Endodermal cell (in vitro differentiated cells): ENCODE measurements at regions not wholly inside any gene's neighbourhood (a gene's known extent, or its start where the extent isn't known, plus 50 kb on each side); places are given as distances from the start of the nearest gene placed in this dataset.

Experiments
- DNase-seq: peaks from one replicate; pipeline ENCODE4 v3.0.0-alpha.2; 2017
- H3K27ac ChIP-seq: 2 replicates; pipeline ENCODE4 v1.5.1; 2013; ENCODE audit warnings: mild to moderate bottlenecking, low read depth, low read length, moderate library complexity
- H3K27me3 ChIP-seq: 2 replicates; pipeline ENCODE4 v1.6.1; 2013; ENCODE audit warnings: mild to moderate bottlenecking, low read length, moderate library complexity; ENCODE audit not compliant: insufficient read depth, control insufficient read depth, poor library complexity, severe bottlenecking
- H3K36me3 ChIP-seq: 2 replicates; pipeline ENCODE4 v1.7.0; 2013; ENCODE audit warnings: mild to moderate bottlenecking, low read length, moderate library complexity; ENCODE audit not compliant: control insufficient read depth, insufficient read depth
- H3K4me1 ChIP-seq: one replicate; pipeline ENCODE4 v1.7.0; 2013; ENCODE audit warnings: low read length; ENCODE audit not compliant: control insufficient read depth, insufficient read depth
- H3K4me3 ChIP-seq: 2 replicates; pipeline ENCODE4 v1.5.1; 2013; ENCODE audit warnings: mild to moderate bottlenecking, low read length, moderate library complexity
- H3K9ac ChIP-seq: 2 replicates; pipeline ENCODE4 v1.6.1; 2013; ENCODE audit warnings: mild to moderate bottlenecking, low read length, moderate library complexity; ENCODE audit not compliant: poor library complexity, severe bottlenecking; ENCODE audit errors: extremely low read depth
- H3K9me3 ChIP-seq: 2 replicates; pipeline ENCODE4 v1.6.1; 2013; ENCODE audit warnings: mild to moderate bottlenecking, low read length, moderate library complexity; ENCODE audit not compliant: control insufficient read depth
- H3K27ac Mint-ChIP-seq: 2 replicates; pipeline ENCODE4 v1.8.0; 2020; ENCODE audit warnings: mixed read lengths
- H3K27me3 Mint-ChIP-seq: 2 replicates; pipeline ENCODE4 v1.8.0; 2021; ENCODE audit warnings: mild to moderate bottlenecking, mixed read lengths; ENCODE audit not compliant: insufficient read depth
- H3K36me3 Mint-ChIP-seq: 2 replicates; pipeline ENCODE4 v1.8.0; 2020; ENCODE audit warnings: low read depth, mixed read lengths
- H3K4me1 Mint-ChIP-seq: 2 replicates; pipeline ENCODE4 v1.8.0; 2020; ENCODE audit warnings: mixed read lengths
- H3K4me3 Mint-ChIP-seq: 2 replicates; pipeline ENCODE4 v1.8.0; 2020; ENCODE audit warnings: mild to moderate bottlenecking, moderate library complexity, mixed read lengths
- H3K9me3 Mint-ChIP-seq: 2 replicates; pipeline ENCODE4 v1.8.0; 2020; ENCODE audit warnings: mild to moderate bottlenecking, mixed read lengths
- WGBS, 2 experiments: methylation state at CpG; one replicate each; pipeline versions ENCODE4 v1.1.5 to v1.1.7; 2013; ENCODE audit warnings: missing lambda C conversion rate in 2 of 2, mixed read lengths in 1 of 2; ENCODE audit not compliant: insufficient coverage in 1 of 2, insufficient read length in 1 of 2; 5-methylcytosine and 5-hydroxymethylcytosine counted together
- TF ChIP-seq, protein P1 (sequence below): fragments of 200-600 bp; sonication (generic); conservative IDR thresholded peaks from 2 replicates; pipeline ENCODE4 v1.5.0; 2021; ENCODE audit warnings: antibody characterized with exemption, mild to moderate bottlenecking

DNA sequence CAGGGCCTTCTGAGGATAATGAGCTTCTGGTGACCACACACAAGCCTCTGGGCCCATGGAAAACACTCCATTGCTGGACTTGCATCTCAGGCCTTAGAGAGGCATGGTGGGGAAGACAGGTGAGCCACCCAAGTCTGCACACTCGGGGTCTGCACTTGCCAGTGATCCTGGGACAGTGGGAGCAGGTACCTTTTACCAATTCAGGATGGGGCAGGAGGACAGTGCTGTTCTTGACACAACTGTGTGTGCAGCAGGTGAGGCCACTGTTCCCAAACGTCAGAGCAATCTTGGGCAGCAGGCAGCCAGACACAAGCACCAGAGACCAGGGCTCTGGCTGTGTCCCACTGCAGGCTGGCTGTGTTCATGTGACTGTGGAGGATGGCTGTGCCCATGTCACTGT is 221.3 kb downstream of the ERMARD start:
- H3K36me3 Mint-ChIP-seq = peaks cover 5% of the 10 kb centered on the region
- H3K4me3 Mint-ChIP-seq = no peak overlapping the region
- H3K27me3 Mint-ChIP-seq = peaks cover 1% of the 10 kb centered on the region
- peaks cover 8% of the 10 kb centered on the region for H3K4me1 Mint-ChIP-seq
- H3K27ac Mint-ChIP-seq = no peak overlapping the region
- no peaks in the 10 kb centered on the region for H3K36me3 ChIP-seq
- peak; percentile 36 for DNase-seq
- H3K9me3 Mint-ChIP-seq = peaks cover 8% of the 10 kb centered on the region
- TF ChIP-seq, protein P1, sequence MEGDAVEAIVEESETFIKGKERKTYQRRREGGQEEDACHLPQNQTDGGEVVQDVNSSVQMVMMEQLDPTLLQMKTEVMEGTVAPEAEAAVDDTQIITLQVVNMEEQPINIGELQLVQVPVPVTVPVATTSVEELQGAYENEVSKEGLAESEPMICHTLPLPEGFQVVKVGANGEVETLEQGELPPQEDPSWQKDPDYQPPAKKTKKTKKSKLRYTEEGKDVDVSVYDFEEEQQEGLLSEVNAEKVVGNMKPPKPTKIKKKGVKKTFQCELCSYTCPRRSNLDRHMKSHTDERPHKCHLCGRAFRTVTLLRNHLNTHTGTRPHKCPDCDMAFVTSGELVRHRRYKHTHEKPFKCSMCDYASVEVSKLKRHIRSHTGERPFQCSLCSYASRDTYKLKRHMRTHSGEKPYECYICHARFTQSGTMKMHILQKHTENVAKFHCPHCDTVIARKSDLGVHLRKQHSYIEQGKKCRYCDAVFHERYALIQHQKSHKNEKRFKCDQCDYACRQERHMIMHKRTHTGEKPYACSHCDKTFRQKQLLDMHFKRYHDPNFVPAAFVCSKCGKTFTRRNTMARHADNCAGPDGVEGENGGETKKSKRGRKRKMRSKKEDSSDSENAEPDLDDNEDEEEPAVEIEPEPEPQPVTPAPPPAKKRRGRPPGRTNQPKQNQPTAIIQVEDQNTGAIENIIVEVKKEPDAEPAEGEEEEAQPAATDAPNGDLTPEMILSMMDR = no peak
- no peak overlapping the region for H3K4me3 ChIP-seq
- H3K9ac ChIP-seq = no peak overlapping the region
- no peaks in the 10 kb centered on the region for H3K9me3 ChIP-seq
- no peak overlapping the region for H3K27ac ChIP-seq
- 76 to 91% methylated on average over 2 of the region's 2 CpGs for WGBS, 2 experiments
- no peaks in the 10 kb centered on the region for H3K27me3 ChIP-seq
- H3K4me1 ChIP-seq = no peaks in the 10 kb centered on the region

DNA sequence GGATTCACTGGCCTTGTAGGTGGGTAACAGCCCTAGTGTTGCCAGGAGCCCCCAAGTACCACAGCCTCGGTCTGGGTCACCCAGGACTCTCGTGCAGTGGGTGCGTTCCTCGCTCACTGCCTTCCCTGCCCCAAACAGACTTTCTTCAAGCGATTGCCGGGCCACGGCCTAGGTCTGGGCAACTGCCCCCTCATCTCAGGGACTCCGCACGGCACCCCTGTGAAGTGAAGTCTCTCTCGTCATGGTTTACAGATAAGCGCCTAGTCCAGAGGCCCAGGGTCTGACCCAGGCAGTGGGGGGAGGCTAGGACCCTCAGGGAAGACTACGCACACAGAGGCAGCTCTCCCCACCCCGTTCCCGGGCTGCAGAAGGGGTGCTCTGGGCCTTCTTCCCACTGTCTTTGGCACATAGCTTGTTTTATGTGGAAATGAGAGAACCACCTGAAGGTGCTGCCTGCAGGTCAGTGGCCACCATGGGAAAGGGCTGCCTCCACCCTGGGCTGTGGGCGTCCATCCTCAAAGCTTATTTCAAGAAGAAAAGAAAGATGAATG is 220.8 kb downstream of the ERMARD start:
- Histone ChIP-seq H3K36me3 (no peaks in the 10 kb centered on the region), H3K27ac (no peak overlapping the region), H3K4me3 (no peak overlapping the region), H3K9me3 (no peaks in the 10 kb centered on the region), H3K27me3 (no peaks in the 10 kb centered on the region), H3K9ac (no peak overlapping the region), H3K4me1 (no peaks in the 10 kb centered on the region)
- DNase-seq = peak; percentile 35
- H3K36me3 Mint-ChIP-seq = peaks cover 7% of the 10 kb centered on the region
- 88 to 90% methylated on average over 12 to 15 of the region's 15 CpGs for WGBS, 2 experiments
- H3K4me3 Mint-ChIP-seq = no peak overlapping the region
- H3K9me3 Mint-ChIP-seq = peaks cover 12% of the 10 kb centered on the region
- H3K4me1 Mint-ChIP-seq = peaks cover 8% of the 10 kb centered on the region
- TF ChIP-seq, protein P1 = no peak
- peaks cover 1% of the 10 kb centered on the region for H3K27me3 Mint-ChIP-seq
- H3K27ac Mint-ChIP-seq = no peak overlapping the region

DNA sequence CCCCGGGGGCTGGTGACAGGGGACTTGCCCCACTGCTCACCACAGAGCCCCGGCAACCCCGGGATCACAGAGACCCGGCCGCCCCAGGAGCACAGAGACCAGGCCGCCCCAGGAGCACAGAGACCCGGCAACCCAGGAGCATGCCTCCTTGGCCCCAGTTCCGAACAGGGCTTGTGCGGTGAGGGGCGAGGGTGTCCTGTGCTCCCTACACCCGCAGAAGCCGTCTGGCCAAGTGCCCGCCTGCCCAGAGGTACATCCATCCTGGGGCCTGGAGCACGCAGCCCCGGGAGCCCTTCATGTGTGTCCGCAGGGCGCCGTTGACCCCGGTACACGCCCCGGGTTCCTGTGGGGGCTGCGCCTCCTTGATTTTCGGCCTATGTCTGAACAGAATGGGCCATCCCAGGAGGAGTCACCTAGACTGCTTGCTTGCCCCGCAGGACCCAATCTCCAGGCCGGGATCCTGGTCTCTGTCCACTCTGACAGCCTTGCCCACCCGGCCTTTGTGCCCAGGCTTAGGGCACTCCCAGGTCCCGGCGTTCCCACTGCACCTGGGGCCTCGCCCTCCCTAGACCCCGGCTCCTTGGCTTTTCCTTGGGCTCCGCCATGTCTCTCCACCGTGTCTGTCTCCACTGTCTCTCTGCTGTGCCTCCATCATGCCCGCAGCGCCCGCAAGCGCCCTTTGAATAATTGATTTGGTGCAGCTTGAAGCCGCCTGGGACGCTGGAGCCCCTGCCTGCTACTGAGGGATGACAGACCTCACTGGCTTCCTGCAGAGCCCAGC is 219.8 kb downstream of the ERMARD start:
- Histone ChIP-seq H3K4me1 (no peaks in the 10 kb centered on the region), H3K4me3 (no peak overlapping the region), H3K9me3 (no peaks in the 10 kb centered on the region), H3K27me3 (no peaks in the 10 kb centered on the region), H3K27ac (no peak overlapping the region), H3K36me3 (no peaks in the 10 kb centered on the region), H3K9ac (no peak overlapping the region)
- peak; percentile 32 for DNase-seq
- 89 to 96% methylated on average over 24 to 38 of the region's 38 CpGs for WGBS, 2 experiments
- Mint-ChIP-seq H3K9me3 (peaks cover 14% of the 10 kb centered on the region), H3K36me3 (peaks cover 7% of the 10 kb centered on the region), H3K27ac (no peak overlapping the region), H3K4me3 (no peak overlapping the region), H3K27me3 (peaks cover 1% of the 10 kb centered on the region), H3K4me1 (peaks cover 3% of the 10 kb centered on the region)
- TF ChIP-seq, protein P1 = no peak
